ENCODE measurements at regions not wholly inside any gene's neighbourhood (a gene's known extent, or its start where the extent isn't known, plus 50 kb on each side); places are given as distances from the start of the nearest gene placed in this dataset.

DNA sequence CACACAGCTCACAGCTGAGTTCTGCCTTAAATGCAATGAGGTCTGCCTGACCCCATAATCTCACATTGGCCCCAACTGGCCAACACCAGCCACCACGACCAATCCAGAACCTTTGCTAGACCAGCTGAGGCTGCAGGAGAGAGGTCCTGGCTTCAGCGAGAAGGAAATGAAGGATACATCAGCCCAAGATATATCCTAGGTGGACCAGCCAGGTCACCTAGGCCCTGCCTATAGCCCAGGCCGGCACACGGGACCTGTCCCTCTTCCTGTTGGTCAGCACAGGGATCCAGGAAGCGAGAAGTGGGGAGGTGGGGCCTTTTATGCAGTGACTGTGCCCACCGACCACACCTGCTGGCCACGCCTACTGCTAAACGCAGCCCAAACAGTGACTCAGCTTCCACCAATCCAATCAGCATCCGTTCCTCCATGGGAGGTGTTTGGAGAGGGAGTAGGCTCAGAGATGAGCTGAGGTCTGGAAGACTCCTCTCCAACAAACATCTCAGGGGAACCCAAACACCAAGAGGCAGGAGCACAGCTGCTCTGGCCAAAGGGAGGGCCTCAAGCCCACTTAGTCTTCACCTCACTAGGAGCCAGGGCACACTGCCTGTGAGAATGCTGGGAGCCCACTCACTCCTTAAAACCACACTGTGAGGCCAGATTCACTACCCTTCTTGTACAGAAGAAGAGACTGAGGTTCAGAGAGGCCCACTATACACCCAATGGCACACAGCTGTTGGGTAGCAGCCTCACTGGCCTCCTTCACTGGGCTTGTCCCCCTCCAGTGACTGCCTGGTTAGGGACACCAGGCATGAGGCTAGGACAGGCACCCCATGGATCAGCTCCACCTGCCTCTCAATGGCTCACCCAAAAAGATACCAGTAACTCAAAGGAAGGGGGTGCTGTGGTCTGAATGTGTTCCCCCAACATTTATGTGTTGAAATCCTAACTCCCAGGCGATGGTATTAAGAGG lies 51.3 kb upstream of the PPP2R5C start:
- Histone ChIP-seq H3K27me3 (ENCODE audit: control insufficient read depth in 2 of 2, insufficient read depth in 2 of 2, low read length in 2 of 2) (no peaks in the 10 kb centered on the region), H3K4me3 (peak overlapping the region; percentile 19; the same call in 1 of the 2 replicates), H3K79me2 (ENCODE audit: control insufficient read depth, insufficient read depth, low read length) (0 out of 3 replicates have a peak, but pooled peaks cover 3% of the 10 kb centered on the region), H3K4me2 (ENCODE audit: insufficient read depth, low read length) (peak overlapping the region; percentile 92), H3K4me1 (replicated peaks in 1 of 2; ENCODE audit: control insufficient read depth in 2 of 2, insufficient read depth in 2 of 2, low read length in 2 of 2) (peaks cover 56 to 61% of the 10 kb centered on the region in 2 experiments), H3K36me3 (ENCODE audit: control insufficient read depth, insufficient read depth, low read length) (no peaks in the 10 kb centered on the region), H3K9ac (ENCODE audit: insufficient read depth in 1 of 2, low read depth in 2 of 2, low read length in 2 of 2) (peak overlapping the region; percentile 89 to 92), H2AFZ (ENCODE audit: low read depth, low read length) (0 out of 2 replicates have a peak overlapping the region, but pooled peaks have one; percentile 17), H3K9me3 (replicated peaks; ENCODE audit: control insufficient read depth, insufficient read depth, low read depth, low read length) (peaks cover 9% of the 10 kb centered on the region), H3K9me1 (ENCODE audit: control insufficient read depth, insufficient read depth, low read length) (no peaks in the 10 kb centered on the region), H3K27ac (ENCODE audit: extremely low read depth, low read depth, low read length) (peak overlapping the region; percentile 99), H4K20me1 (replicated peaks; ENCODE audit: control insufficient read depth, insufficient read depth, low read length) (no peaks in the 10 kb centered on the region)
- TSS peak; percentile 76 for BruUV-seq (replicated peaks)
- DNase-seq (ENCODE audit: extremely low read depth in 1 of 4, low spot score in 3 of 4) (peak; percentile 61 to 94 (median 76)), FAIRE-seq (peak; percentile 99), ATAC-seq (peak; percentile 81)
- WGBS (ENCODE audit: insufficient coverage, low coverage, missing lambda C conversion rate), result 0% methylated on average over 6 of the region's 10 CpGs
- ChIA-PET CTCF (ENCODE audit: low intra/inter-chr PET ratio) (no interaction called here), POLR2A (interaction anchor here (0.5 to 2.5 kb wide), 16 partner anchors 9 to 305 kb away, joined by 3 to 12 read pairs (median 4); no protein-coding TSS in a partner anchor)
- intact Hi-C loops (cut with micrococcal nuclease) (loop anchor here (5.0 kb wide), 4 partner anchors 182 to 602 kb away; no protein-coding TSS in a partner anchor), in situ Hi-C loops (cut with MboI) (loop anchor here (10.0 kb wide), 1 partner anchor 605 kb away; the partner anchor contains the start of gene ZNF839)
- peak; percentile 49; the same call in 1 of the 2 replicates for TF ChIP-seq POLR2AphosphoS2 (IDR thresholded peaks at IDR 0.05; ENCODE audit: low read length)
- TF ChIP-seq ZEB2 (IDR thresholded peaks at IDR 0.05), result peak; percentile 94
- peak; percentile 87 for TF ChIP-seq POLR2G (IDR thresholded peaks at IDR 0.05; ENCODE audit: low read depth, low read length)
- TF ChIP-seq, protein P1, sequence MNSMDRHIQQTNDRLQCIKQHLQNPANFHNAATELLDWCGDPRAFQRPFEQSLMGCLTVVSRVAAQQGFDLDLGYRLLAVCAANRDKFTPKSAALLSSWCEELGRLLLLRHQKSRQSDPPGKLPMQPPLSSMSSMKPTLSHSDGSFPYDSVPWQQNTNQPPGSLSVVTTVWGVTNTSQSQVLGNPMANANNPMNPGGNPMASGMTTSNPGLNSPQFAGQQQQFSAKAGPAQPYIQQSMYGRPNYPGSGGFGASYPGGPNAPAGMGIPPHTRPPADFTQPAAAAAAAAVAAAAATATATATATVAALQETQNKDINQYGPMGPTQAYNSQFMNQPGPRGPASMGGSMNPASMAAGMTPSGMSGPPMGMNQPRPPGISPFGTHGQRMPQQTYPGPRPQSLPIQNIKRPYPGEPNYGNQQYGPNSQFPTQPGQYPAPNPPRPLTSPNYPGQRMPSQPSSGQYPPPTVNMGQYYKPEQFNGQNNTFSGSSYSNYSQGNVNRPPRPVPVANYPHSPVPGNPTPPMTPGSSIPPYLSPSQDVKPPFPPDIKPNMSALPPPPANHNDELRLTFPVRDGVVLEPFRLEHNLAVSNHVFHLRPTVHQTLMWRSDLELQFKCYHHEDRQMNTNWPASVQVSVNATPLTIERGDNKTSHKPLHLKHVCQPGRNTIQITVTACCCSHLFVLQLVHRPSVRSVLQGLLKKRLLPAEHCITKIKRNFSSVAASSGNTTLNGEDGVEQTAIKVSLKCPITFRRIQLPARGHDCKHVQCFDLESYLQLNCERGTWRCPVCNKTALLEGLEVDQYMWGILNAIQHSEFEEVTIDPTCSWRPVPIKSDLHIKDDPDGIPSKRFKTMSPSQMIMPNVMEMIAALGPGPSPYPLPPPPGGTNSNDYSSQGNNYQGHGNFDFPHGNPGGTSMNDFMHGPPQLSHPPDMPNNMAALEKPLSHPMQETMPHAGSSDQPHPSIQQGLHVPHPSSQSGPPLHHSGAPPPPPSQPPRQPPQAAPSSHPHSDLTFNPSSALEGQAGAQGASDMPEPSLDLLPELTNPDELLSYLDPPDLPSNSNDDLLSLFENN (IDR thresholded peaks at IDR 0.05; ENCODE audit: low read depth in 2 of 2, low read length in 2 of 2), result peak in 1 of 2 experiments; percentile 38; a peak in 2 of 4 replicates
- TF ChIP-seq SP1 (CRISPR knock-in tag; IDR thresholded peaks at IDR 0.05), result peak; percentile 38; the same call in 1 of the 2 replicates
- peak; percentile 5 for TF ChIP-seq NFIC (IDR thresholded peaks at IDR 0.05)
- peak; percentile 95 for TF ChIP-seq C11orf30 (IDR thresholded peaks at IDR 0.05; ENCODE audit: low read depth)
- TF ChIP-seq HDAC2 (IDR thresholded peaks at IDR 0.05), result peak; percentile 37; the same call in 1 of the 2 replicates
- TF ChIP-seq JUND (IDR thresholded peaks at IDR 0.05; ENCODE audit: borderline replicate concordance, low read depth, low read length), result peak; percentile 86
- TF ChIP-seq JUND (tag; IDR thresholded peaks at IDR 0.05; ENCODE audit: borderline replicate concordance, low read depth, low read length), result peak; percentile 77; the same call in 2 of the 3 replicates
- TF ChIP-seq ZBTB7A (IDR thresholded peaks at IDR 0.05; ENCODE audit: borderline replicate concordance, control insufficient read depth, low read depth, low read length), result peak; percentile 73; the same call in 1 of the 2 replicates
- peak; percentile 69 for TF ChIP-seq MAFG (tag; conservative IDR thresholded peaks at IDR 0.05)
- 0 out of 4 replicates have a peak, but pooled peaks of 1 of the 2 experiments have one; percentile 31 for TF ChIP-seq SIN3A (IDR thresholded peaks at IDR 0.05; ENCODE audit: borderline replicate concordance in 2 of 2, control insufficient read depth in 1 of 2, low read depth in 2 of 2, low read length in 2 of 2)
- TF ChIP-seq, protein P2, sequence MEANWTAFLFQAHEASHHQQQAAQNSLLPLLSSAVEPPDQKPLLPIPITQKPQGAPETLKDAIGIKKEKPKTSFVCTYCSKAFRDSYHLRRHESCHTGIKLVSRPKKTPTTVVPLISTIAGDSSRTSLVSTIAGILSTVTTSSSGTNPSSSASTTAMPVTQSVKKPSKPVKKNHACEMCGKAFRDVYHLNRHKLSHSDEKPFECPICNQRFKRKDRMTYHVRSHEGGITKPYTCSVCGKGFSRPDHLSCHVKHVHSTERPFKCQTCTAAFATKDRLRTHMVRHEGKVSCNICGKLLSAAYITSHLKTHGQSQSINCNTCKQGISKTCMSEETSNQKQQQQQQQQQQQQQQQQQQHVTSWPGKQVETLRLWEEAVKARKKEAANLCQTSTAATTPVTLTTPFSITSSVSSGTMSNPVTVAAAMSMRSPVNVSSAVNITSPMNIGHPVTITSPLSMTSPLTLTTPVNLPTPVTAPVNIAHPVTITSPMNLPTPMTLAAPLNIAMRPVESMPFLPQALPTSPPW (CRISPR knock-in tag; IDR thresholded peaks at IDR 0.05), result peak; percentile 49; the same call in 1 of the 2 replicates
- TF ChIP-seq ATF7 (IDR thresholded peaks at IDR 0.05), result peak; percentile 67; the same call in 1 of the 2 replicates

All from K562 (cell line).